ENCODE measurements at regions not wholly inside any gene's neighbourhood (a gene's known extent, or its start where the extent isn't known, plus 50 kb on each side); places are given as distances from the start of the nearest gene placed in this dataset.

DNA sequence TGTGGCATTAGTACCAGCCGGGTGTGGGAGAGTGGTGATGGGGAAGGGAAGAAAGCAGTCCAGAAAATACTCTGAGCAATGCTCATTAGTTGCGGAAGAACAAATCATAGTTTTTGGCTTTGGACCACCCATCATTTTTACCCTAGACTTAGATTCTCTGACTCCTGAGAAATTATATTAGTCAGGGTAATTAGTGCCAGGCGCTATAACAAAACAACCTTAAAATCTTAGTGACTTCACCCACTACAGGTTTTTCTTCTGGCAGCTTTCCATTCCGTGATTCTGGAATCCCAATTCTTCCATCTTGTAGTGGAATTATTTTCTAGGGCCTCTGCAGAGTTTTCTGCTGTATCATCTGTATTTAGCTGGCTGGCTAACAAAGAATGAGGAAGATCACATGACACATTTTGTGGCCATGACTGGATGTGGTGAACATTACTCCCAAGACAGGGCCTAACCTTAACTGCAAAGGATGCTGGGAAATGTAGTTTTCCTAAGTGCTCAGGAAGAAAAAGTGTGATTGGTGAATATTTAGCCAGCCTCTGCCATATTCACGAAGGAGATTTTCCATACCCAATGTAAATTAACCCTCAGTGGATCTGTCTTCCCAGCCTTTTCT lies 373.0 kb upstream of the MEF2C start:
- Histone ChIP-seq H3K27me3 (no peaks in the 10 kb centered on the region), H3K4me3 (no peak overlapping the region), H3K27ac (replicated peaks in 1 of 4) (no peak overlapping the region), H3K4me1 (no peaks in the 10 kb centered on the region), H3K36me3 (no peaks in the 10 kb centered on the region), H3K9me3 (no peaks in the 10 kb centered on the region)
- WGBS, result 94% methylated on average over 5 of the region's 5 CpGs
- TF ChIP-seq POLR2A (IDR thresholded peaks at IDR 0.05; ENCODE audit: low read depth) (no peak), POLR2AphosphoS5 (IDR thresholded peaks at IDR 0.05) (no peak), EP300 (IDR thresholded peaks at IDR 0.05) (no peak)
- TF ChIP-seq, protein P1, sequence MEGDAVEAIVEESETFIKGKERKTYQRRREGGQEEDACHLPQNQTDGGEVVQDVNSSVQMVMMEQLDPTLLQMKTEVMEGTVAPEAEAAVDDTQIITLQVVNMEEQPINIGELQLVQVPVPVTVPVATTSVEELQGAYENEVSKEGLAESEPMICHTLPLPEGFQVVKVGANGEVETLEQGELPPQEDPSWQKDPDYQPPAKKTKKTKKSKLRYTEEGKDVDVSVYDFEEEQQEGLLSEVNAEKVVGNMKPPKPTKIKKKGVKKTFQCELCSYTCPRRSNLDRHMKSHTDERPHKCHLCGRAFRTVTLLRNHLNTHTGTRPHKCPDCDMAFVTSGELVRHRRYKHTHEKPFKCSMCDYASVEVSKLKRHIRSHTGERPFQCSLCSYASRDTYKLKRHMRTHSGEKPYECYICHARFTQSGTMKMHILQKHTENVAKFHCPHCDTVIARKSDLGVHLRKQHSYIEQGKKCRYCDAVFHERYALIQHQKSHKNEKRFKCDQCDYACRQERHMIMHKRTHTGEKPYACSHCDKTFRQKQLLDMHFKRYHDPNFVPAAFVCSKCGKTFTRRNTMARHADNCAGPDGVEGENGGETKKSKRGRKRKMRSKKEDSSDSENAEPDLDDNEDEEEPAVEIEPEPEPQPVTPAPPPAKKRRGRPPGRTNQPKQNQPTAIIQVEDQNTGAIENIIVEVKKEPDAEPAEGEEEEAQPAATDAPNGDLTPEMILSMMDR (IDR thresholded peaks at IDR 0.05), result no peak
- intact Hi-C loops (cut with DNase I), result no loop called here
- DNase-seq (ENCODE audit: extremely low spot score), result no peak

DNA sequence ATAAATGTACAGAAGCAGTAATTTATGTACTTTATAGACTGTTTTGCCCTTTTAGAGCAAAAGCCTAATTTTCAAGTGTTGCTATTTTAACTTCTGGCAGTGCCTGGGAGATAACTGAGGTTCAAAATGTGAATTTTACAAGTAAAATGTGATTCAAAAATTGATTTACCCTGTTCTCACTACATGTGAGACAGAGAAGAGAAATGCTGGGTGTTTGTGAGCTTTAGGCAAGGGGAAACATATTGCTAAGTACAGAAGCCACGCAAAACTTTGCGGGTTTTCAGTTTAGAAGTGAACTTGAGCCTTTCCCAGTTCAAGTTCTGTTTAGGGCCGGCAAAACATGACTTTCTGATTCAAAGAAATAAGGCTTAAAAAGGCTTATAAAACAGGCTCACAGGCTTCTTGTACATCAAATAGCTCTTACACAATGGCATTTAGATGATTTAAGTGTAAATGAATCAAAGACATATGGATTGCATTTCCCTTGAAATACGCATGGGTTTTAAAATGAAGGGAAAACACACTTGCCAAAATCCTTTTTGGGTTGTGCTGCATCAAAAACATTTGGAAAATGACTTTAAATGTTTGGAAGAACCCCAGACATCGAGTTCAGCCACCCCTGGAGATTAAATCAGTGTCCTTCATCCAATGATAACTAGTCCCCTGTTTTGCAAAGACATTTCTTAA lies 370.8 kb upstream of the MEF2C start:
- Histone ChIP-seq H3K36me3 (no peaks in the 10 kb centered on the region), H3K4me1 (no peaks in the 10 kb centered on the region), H3K4me3 (no peak overlapping the region), H3K27ac (replicated peaks in 1 of 4) (no peak overlapping the region), H3K9me3 (no peaks in the 10 kb centered on the region), H3K27me3 (no peaks in the 10 kb centered on the region)
- 73% methylated on average over 5 of the region's 5 CpGs for WGBS
- intact Hi-C loops (cut with DNase I), result no loop called here
- DNase-seq (ENCODE audit: extremely low spot score), result no peak
- TF ChIP-seq POLR2A (IDR thresholded peaks at IDR 0.05; ENCODE audit: low read depth) (no peak), EP300 (IDR thresholded peaks at IDR 0.05) (no peak), POLR2AphosphoS5 (IDR thresholded peaks at IDR 0.05) (no peak)
- TF ChIP-seq, protein P1 (IDR thresholded peaks at IDR 0.05), result no peak

DNA sequence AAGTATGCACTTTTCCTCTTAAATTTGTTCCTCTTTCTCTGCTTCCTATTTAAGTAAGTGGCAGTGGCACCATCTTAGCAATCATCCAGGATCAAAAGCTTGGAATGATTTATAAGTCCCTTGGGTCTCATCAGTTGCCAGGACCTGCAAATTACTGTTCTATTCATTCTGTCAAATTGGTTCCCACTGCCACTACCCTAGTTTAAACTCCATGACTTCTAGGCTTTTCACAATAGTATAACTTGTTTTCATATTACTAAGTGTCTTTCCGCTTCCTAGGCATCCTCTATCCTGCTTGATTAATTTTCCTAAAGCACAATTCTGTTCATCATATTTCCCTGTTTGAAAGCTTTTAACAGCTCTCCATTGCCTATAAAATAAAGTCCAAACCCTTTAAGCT lies 363.9 kb upstream of the MEF2C start:
- Histone ChIP-seq H3K27me3 (no peaks in the 10 kb centered on the region), H3K36me3 (no peaks in the 10 kb centered on the region), H3K4me1 (no peaks in the 10 kb centered on the region), H3K27ac (replicated peaks in 1 of 4) (no peak overlapping the region), H3K4me3 (no peak overlapping the region), H3K9me3 (no peaks in the 10 kb centered on the region)
- DNase-seq (ENCODE audit: extremely low spot score), result no peak
- WGBS, result 92% methylated on average over 1 of the region's 1 CpG
- intact Hi-C loops (cut with DNase I), result no loop called here
- TF ChIP-seq POLR2AphosphoS5 (IDR thresholded peaks at IDR 0.05) (no peak), EP300 (IDR thresholded peaks at IDR 0.05) (no peak), POLR2A (IDR thresholded peaks at IDR 0.05; ENCODE audit: low read depth) (no peak)
- TF ChIP-seq, protein P1 (IDR thresholded peaks at IDR 0.05), result no peak

DNA sequence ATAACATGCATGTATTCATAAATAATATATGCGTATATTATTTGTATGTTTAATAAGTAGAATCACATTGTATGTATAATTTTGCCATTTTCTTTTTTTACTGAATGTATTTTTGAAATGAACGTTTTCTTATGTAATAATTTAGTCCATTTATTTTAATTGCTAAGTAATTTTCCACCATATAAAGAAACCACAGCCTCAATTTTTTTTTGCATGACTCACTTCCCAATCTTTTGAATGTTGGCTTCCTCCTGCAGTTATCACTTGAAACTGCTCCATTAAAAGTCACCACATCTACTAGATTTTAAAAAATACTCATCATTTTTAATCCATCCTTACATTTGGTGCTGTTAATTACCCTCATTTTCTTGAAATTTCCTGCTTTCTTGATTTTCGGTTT lies 363.3 kb upstream of the MEF2C start:
- Histone ChIP-seq H3K4me3 (no peak overlapping the region), H3K4me1 (no peaks in the 10 kb centered on the region), H3K27ac (replicated peaks in 1 of 4) (no peak overlapping the region), H3K36me3 (no peaks in the 10 kb centered on the region), H3K9me3 (no peaks in the 10 kb centered on the region), H3K27me3 (no peaks in the 10 kb centered on the region)
- no peak for TF ChIP-seq POLR2AphosphoS5 (IDR thresholded peaks at IDR 0.05)
- TF ChIP-seq, protein P1 (IDR thresholded peaks at IDR 0.05), result no peak
- TF ChIP-seq POLR2A (IDR thresholded peaks at IDR 0.05; ENCODE audit: low read depth), result no peak
- no peak for TF ChIP-seq EP300 (IDR thresholded peaks at IDR 0.05)
- WGBS, result 76% methylated on average over 3 of the region's 3 CpGs
- intact Hi-C loops (cut with DNase I), result no loop called here
- DNase-seq (ENCODE audit: extremely low spot score), result no peak

All from esophagus muscularis mucosa (tissue), 4 donors.